ENCODE measurements at regions not wholly inside any gene's neighbourhood (a gene's known extent, or its start where the extent isn't known, plus 50 kb on each side); places are given as distances from the start of the nearest gene placed in this dataset.
"Not testable (repeated sequence)": the region's sequence is repeated elsewhere in the genome, so short reads cannot be mapped to it uniquely, and the experiment has no call there.

GRCh38 chr6:114638341-114638740 is 295.5 kb upstream of the HS3ST5 start:
- H3K4me3 ChIP-seq (ENCODE audit: low read depth, low read length) = no peak overlapping the region
- DNase-seq (ENCODE audit: low read depth) = no peak
- TF ChIP-seq CTCF (IDR thresholded peaks at IDR 0.05; ENCODE audit: low read depth, low read length, missing control alignments) = no peak

- H3K4me3 ChIP-seq (ENCODE audit: low read depth, low read length) = no peak overlapping the region
- no peak for TF ChIP-seq CTCF (IDR thresholded peaks at IDR 0.05; ENCODE audit: low read depth, low read length, missing control alignments)
- no peak for DNase-seq (ENCODE audit: low read depth)
Observed at GRCh38 chr6:114634016-114634415, 291.2 kb upstream of the HS3ST5 start.

GRCh38 chr6:114626226-114626625 is 283.4 kb upstream of the HS3ST5 start:
- not testable (repeated sequence) for DNase-seq (ENCODE audit: low read depth); H3K4me3 ChIP-seq (ENCODE audit: low read depth, low read length)

DNA sequence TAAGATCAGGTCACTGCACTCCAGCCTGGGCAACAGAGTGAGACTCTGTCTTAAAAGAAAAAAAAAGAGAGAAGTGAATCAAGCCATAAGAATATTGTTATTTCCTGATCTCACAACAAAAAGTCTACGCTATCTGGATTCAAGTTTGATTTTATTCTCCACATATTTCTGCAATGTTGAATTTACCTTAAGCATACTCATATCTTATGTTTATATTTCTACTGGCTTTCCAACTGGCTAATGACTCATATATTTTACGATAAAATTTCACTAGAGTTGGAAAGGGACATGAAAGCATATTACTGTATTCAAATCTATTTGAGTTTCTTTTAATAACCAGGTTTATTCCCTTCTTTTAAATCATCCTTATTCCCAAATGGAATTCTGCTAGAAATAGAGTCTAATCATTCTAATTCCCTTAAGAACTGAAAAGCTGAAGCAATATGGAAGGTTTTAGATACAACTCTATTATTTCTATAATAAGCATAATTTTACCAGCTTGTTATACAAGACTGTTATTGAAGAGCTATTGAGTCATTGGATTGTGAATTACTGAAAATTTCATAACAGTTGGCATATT is 276.9 kb upstream of the HS3ST5 start:
- no peak overlapping the region for H3K4me3 ChIP-seq (ENCODE audit: low read depth, low read length)
- no peak for DNase-seq (ENCODE audit: low read depth)
- TF ChIP-seq CTCF (IDR thresholded peaks at IDR 0.05; ENCODE audit: low read depth, low read length, missing control alignments) = no peak

GRCh38 chr6:114611696-114612095 is 268.9 kb upstream of the HS3ST5 start:
- TF ChIP-seq CTCF (IDR thresholded peaks at IDR 0.05; ENCODE audit: low read depth, low read length, missing control alignments) = no peak
- DNase-seq (ENCODE audit: low read depth) = no peak
- H3K4me3 ChIP-seq (ENCODE audit: low read depth, low read length) = no peak overlapping the region

DNA sequence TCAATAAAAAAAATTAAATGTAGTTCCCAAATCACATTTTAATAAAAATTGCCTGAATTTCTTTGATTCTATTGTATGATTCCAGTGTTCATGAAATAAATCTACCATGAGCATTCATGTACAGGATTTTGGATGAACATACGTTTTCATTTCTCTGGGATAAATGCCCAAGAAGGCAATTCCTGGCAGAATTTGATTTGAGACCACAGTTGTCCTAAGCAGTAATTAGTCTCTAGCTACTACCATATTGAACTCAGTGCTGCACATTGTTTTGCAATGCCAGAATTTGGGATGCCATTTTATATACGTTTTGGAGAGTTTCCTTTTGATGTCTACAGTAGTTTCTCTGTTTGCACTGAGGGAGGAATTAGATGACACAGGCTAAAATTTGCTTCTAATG is 265.3 kb upstream of the HS3ST5 start:
- TF ChIP-seq CTCF (IDR thresholded peaks at IDR 0.05; ENCODE audit: low read depth, low read length, missing control alignments) = no peak
- H3K4me3 ChIP-seq (ENCODE audit: low read depth, low read length) = no peak overlapping the region
- DNase-seq (ENCODE audit: low read depth) = no peak

GRCh38 chr6:114605656-114606055 is 262.8 kb upstream of the HS3ST5 start:
- TF ChIP-seq CTCF (IDR thresholded peaks at IDR 0.05; ENCODE audit: low read depth, low read length, missing control alignments) = no peak
- no peak overlapping the region for H3K4me3 ChIP-seq (ENCODE audit: low read depth, low read length)
- no peak for DNase-seq (ENCODE audit: low read depth)
